ENCODE measurements at regions not wholly inside any gene's neighbourhood (a gene's known extent, or its start where the extent isn't known, plus 50 kb on each side); places are given as distances from the start of the nearest gene placed in this dataset.
"Not testable (repeated sequence)": the region's sequence is repeated elsewhere in the genome, so short reads cannot be mapped to it uniquely, and the experiment has no call there.

DNA sequence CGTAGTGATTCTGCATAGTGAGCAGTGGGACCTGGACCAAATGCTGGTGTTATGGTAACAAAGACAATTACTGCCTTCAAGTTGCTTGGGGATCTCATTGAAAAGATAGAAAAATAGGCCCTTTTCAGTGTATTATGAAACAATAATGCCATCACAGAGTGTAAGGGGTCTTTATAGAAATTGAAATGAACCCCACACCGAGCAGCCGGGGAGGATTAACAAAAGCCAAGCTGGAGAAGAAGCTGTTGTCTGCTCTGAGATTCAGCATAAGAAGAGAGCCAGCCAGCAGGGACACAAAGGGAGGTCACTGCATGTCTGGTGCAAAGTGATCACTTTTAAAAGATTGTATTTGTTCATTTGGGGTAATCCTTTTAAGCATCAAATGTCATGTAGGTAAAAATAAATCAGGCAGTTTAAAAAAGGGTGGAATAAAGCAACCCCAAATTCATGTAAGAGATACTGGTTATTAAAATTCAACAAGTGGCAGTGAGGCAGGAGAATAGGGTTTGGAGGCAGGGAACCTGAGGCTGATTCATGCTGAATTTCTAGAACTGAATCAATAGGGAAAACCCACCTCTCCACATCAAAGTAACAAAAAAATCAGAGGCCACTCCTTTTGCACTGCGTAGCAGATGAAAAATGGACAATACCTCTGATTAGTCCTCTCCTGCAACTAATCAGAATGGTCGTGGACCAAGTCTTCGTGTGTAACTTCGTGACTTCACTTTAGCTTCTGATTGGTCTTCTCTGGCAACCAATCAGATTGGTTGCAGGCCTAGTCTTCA is 1548.3 kb upstream of the SLC10A2 start:
- no peak for ATAC-seq
- ChIA-PET POLR2A (no interaction called here), CTCF (no interaction called here)
- no peak for DNase-seq
- Mint-ChIP-seq H3K36me3 (ENCODE audit: low read depth) (no peaks in the 10 kb centered on the region), H3K9me3 (ENCODE audit: insufficient read depth) (peaks cover 7% of the 10 kb centered on the region), H3K4me1 (ENCODE audit: low read depth) (no peaks in the 10 kb centered on the region), H3K4me3 (no peak overlapping the region), H3K27ac (no peak overlapping the region), H3K27me3 (ENCODE audit: low read depth) (no peaks in the 10 kb centered on the region)

DNA sequence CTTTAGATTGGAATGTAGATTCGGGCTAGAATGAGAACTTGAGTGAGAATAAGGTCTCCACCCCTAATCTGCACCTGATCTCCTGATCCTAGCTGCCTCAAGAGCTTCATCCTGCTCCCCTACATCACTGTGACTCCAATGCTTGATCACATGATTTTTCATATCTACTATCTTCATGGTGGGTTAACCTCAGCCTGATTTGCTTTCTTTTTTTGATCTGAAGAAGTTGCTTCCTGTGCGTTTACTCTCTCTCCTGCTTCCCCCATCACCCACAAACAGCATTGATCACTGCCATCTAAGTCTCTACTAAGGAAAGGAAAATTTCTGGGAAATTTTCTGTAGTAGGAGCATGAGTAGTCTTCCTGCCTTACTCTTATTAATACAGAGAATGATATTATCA is 1542.1 kb upstream of the SLC10A2 start:
- H3K9me3 Mint-ChIP-seq (ENCODE audit: insufficient read depth) = no peaks in the 10 kb centered on the region
- ChIA-PET CTCF (no interaction called here), POLR2A (no interaction called here)
- DNase-seq (no peak), ATAC-seq (no peak)
- no peaks in the 10 kb centered on the region for H3K36me3 Mint-ChIP-seq (ENCODE audit: low read depth)
- H3K4me3 Mint-ChIP-seq = no peak overlapping the region
- no peak overlapping the region for H3K27ac Mint-ChIP-seq
- H3K4me1 Mint-ChIP-seq (ENCODE audit: low read depth) = peaks cover 3% of the 10 kb centered on the region
- H3K27me3 Mint-ChIP-seq (ENCODE audit: low read depth) = peaks cover 2% of the 10 kb centered on the region

DNA sequence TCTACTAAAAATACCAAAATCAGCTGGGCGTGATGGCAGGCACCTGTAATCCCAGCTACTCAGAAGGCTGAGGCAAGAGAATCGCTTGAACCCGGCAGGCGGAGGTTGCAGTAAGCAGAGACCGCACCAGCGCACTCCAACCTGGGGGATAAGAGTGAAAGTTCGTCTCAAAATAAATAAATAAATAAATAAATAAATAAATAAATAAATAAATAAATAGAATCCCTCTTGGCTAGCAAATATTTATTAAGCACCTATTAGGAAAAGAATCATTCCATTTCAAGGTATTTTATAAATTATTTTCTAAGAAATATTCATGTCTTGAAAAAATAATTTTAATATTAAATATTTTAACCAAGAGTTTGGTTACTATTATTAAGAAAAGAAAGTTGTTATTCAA is 1539.2 kb upstream of the SLC10A2 start:
- POLR2A ChIA-PET; H3K27ac Mint-ChIP-seq; DNase-seq; H3K9me3 Mint-ChIP-seq (ENCODE audit: insufficient read depth); CTCF ChIA-PET; H3K4me3 Mint-ChIP-seq; H3K27me3 Mint-ChIP-seq (ENCODE audit: low read depth); H3K36me3 Mint-ChIP-seq (ENCODE audit: low read depth); H3K4me1 Mint-ChIP-seq (ENCODE audit: low read depth); ATAC-seq: not testable (repeated sequence)

DNA sequence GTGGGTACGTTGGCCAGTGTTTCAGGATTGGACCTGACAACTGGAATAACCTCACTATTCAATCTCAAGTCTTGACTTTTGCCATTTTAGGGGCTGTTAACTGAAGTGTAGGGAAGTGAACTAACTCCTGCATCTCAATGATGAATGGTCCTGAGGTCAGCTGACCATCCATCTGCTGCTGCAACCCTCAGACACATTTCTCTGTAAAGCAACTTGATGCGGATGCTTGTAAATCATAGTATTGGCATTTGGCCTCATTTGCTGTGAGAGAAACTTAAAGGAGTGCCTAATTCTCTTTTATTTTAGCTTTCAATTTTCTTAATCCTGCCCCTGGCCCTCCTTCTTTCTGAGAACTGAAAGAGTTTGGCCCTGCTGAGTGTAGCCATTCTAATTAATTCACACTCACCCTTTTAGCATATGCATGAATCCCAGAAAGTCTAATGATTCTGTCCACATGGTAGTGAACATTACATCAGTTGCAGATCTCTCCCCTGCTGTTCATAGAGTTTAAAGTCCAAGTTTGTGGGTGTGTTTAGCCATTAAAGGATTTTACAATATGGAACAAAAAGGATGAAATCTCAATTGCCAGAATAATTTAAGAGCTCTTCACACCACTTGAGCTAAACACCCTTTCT is 1531.4 kb upstream of the SLC10A2 start:
- Mint-ChIP-seq H3K36me3 (ENCODE audit: low read depth) (no peaks in the 10 kb centered on the region), H3K9me3 (ENCODE audit: insufficient read depth) (no peaks in the 10 kb centered on the region), H3K4me3 (no peak overlapping the region), H3K27me3 (ENCODE audit: low read depth) (no peaks in the 10 kb centered on the region), H3K27ac (no peak overlapping the region), H3K4me1 (ENCODE audit: low read depth) (no peaks in the 10 kb centered on the region)
- DNase-seq (no peak), ATAC-seq (no peak)
- POLR2A ChIA-PET = no interaction called here
- CTCF ChIA-PET = no interaction called here

DNA sequence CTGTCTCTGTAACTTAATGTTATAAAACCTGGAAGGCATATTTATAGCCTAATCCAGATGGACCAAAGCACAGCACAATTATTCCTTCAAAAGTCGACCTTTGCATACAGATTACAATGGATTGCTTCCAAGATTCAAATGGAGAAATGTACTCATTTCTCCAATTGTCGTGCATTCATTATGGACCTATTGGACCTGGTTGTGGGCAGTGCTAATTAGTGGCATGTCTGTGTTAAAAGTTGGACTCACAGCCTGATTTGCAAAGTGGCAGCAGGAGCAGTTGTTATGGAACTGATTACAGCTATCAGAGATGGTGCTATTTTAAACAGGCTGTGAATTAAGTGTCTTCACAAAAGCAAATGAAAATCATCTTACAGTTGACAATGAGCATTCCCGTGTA is 1529.3 kb upstream of the SLC10A2 start:
- no peaks in the 10 kb centered on the region for H3K4me1 Mint-ChIP-seq (ENCODE audit: low read depth)
- POLR2A ChIA-PET = no interaction called here
- H3K36me3 Mint-ChIP-seq (ENCODE audit: low read depth) = no peaks in the 10 kb centered on the region
- H3K27me3 Mint-ChIP-seq (ENCODE audit: low read depth) = no peaks in the 10 kb centered on the region
- no peak overlapping the region for H3K27ac Mint-ChIP-seq
- ATAC-seq (no peak), DNase-seq (no peak)
- CTCF ChIA-PET = no interaction called here
- H3K4me3 Mint-ChIP-seq = no peak overlapping the region
- H3K9me3 Mint-ChIP-seq (ENCODE audit: insufficient read depth) = no peaks in the 10 kb centered on the region

DNA sequence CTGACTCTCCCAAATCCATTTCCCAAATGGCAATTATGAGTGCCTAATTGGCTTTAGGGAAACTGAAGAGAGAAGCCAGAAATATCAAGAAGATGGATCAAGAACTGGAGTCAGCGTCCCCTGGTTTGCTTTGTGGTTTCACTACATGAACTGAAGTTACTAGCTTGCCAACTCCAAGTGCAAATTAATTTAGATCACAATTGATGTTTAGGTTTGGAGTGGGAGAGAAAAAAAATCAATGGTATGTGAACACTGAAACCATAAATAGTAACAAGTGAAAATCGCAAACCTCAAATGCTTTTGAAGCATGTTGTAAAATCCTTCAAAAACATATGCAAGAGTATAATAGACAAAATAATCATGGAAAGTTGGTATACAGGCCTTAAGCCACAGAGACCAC is 1528.6 kb upstream of the SLC10A2 start:
- Mint-ChIP-seq H3K4me1 (ENCODE audit: low read depth) (no peaks in the 10 kb centered on the region), H3K4me3 (no peak overlapping the region), H3K9me3 (ENCODE audit: insufficient read depth) (no peaks in the 10 kb centered on the region), H3K27ac (no peak overlapping the region), H3K27me3 (ENCODE audit: low read depth) (no peaks in the 10 kb centered on the region), H3K36me3 (ENCODE audit: low read depth) (no peaks in the 10 kb centered on the region)
- ATAC-seq = no peak
- CTCF ChIA-PET = no interaction called here
- no peak for DNase-seq
- POLR2A ChIA-PET = no interaction called here

DNA sequence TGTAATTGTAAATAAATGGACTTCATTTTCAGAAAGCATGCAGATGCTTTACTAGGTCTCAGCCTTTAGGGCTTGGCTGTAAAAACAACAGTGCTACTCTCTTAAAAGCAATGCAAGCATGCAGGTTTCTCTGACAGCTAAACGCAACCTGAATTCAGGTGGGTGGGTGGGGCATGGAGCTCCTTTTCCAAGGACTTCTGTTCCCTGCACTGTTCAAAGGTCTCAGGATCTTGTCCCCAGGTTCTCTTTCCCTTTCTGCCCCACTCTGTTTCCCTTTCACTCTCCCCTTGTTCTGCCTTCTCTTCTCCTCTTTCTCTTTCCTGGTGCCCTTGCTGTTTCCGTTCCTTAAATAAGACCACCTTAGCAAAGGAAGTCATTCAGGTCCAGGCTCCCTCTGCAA is 1527.5 kb upstream of the SLC10A2 start:
- Mint-ChIP-seq H3K9me3 (ENCODE audit: insufficient read depth) (no peaks in the 10 kb centered on the region), H3K4me3 (no peak overlapping the region), H3K27me3 (ENCODE audit: low read depth) (no peaks in the 10 kb centered on the region), H3K4me1 (ENCODE audit: low read depth) (no peaks in the 10 kb centered on the region), H3K36me3 (ENCODE audit: low read depth) (no peaks in the 10 kb centered on the region), H3K27ac (no peak overlapping the region)
- ChIA-PET CTCF (no interaction called here), POLR2A (no interaction called here)
- ATAC-seq = no peak
- no peak for DNase-seq

DNA sequence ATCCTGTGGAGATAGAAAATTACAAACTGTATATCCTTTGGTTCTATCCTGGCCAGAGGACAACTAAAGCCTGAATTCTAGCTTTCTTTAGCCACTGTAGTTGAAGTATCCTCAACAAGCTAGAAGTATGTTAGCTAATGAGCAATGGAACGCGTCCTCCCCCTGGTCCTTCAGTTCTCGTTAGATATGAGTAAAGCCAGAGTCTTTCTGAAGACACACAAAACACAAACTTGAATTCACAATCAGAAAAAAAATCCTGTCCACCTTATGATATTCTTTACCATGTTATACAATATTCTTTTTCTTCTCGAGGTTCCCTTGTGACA is 1527.0 kb upstream of the SLC10A2 start:
- H3K27ac Mint-ChIP-seq = no peak overlapping the region
- CTCF ChIA-PET = no interaction called here
- DNase-seq = no peak
- no peaks in the 10 kb centered on the region for H3K36me3 Mint-ChIP-seq (ENCODE audit: low read depth)
- POLR2A ChIA-PET = no interaction called here
- H3K4me1 Mint-ChIP-seq (ENCODE audit: low read depth) = no peaks in the 10 kb centered on the region
- no peaks in the 10 kb centered on the region for H3K9me3 Mint-ChIP-seq (ENCODE audit: insufficient read depth)
- H3K27me3 Mint-ChIP-seq (ENCODE audit: low read depth) = no peaks in the 10 kb centered on the region
- no peak overlapping the region for H3K4me3 Mint-ChIP-seq
- ATAC-seq = no peak

DNA sequence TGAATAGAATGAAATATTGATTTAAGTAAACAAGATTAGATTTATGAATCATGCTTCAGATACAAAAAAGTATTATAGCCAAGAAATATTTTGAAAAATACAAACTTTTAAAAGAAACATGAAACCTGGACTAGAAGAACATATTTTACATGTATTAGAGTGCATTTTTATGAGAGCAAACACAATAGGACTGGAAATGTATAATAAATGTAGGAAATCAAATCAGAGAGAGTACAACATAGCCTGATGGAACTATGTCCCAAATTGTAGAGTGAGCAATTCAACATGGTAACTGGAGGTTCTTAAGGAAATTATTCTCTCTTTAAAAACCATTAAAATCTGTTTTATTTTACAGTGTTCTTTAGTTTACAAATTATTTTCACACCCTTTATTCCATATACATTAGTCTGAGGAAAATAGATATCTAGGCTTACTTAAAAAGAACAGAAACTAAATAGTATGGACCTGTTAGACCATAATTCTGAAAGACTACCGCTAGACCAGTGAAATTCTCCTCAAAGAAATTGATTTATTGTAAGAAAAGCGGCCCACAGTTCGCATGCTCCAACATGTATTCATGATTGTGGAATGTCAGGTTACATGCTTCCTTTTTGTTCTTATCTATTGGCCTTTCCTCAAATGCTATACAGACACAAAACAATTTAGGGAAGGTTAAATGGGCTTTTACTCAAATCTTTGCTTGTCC is 1526.5 kb upstream of the SLC10A2 start:
- H3K4me3 Mint-ChIP-seq = no peak overlapping the region
- no peaks in the 10 kb centered on the region for H3K9me3 Mint-ChIP-seq (ENCODE audit: insufficient read depth)
- no peaks in the 10 kb centered on the region for H3K27me3 Mint-ChIP-seq (ENCODE audit: low read depth)
- no peak for ATAC-seq
- H3K36me3 Mint-ChIP-seq (ENCODE audit: low read depth) = no peaks in the 10 kb centered on the region
- no peak overlapping the region for H3K27ac Mint-ChIP-seq
- H3K4me1 Mint-ChIP-seq (ENCODE audit: low read depth) = no peaks in the 10 kb centered on the region
- DNase-seq = no peak
- POLR2A ChIA-PET = no interaction called here
- CTCF ChIA-PET = no interaction called here

DNA sequence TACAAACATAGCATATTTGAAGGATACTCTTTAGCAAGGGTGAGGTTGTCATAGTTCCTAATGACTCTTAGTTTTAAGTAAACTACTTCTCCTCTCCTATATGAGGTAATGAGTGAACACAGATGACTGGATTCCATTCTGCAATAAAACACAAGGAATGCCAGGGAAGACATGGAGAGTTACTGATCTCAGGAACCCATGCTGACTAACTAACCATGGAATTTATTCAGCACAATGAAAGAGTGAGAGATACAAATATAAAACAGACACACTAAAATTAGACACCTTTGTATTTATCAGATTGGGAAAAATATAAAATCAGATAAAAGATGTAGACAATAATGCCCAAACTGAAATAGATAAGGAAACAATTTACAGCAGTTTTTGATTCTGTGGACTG is 1525.9 kb upstream of the SLC10A2 start:
- Mint-ChIP-seq H3K36me3 (ENCODE audit: low read depth) (no peaks in the 10 kb centered on the region), H3K27me3 (ENCODE audit: low read depth) (no peaks in the 10 kb centered on the region), H3K27ac (no peak overlapping the region), H3K4me1 (ENCODE audit: low read depth) (no peaks in the 10 kb centered on the region), H3K9me3 (ENCODE audit: insufficient read depth) (no peaks in the 10 kb centered on the region), H3K4me3 (no peak overlapping the region)
- no peak for ATAC-seq
- CTCF ChIA-PET = no interaction called here
- DNase-seq = no peak
- POLR2A ChIA-PET = no interaction called here

DNA sequence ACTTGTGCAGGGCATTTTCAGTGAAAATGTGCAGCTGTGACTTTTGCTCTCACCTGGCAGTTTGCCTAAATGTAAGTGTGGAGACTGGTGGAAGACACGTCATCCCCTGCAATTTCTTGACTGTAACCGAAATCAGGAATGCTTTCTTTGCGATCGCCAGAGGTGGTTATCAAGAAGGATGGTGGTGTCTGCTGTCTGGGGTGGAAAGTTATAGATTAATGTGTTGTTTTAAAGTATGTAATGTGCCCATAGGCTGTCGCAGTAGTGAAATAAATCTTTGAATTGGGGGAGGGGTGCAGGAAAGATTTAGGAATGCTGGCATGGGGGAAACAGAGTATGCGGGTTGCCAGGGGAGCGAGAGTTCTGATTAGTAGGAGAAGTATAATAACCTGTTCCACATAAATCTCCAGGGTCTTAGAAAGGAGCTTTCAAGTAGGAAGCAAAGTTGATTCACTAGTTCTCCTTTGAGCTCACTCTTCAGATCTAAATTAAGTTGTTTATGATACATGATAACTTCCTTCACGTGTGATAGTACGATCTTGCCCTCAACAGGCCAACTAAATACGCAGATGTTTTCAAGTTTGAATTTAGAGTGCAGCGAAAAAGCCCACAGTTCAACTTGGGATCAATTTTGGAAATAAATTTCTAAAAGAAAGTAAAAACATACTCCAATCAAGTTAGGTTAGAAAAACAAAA is 1520.0 kb upstream of the SLC10A2 start:
- Mint-ChIP-seq H3K36me3 (ENCODE audit: low read depth) (no peaks in the 10 kb centered on the region), H3K4me3 (no peak overlapping the region), H3K27me3 (ENCODE audit: low read depth) (no peaks in the 10 kb centered on the region), H3K9me3 (ENCODE audit: insufficient read depth) (no peaks in the 10 kb centered on the region), H3K27ac (no peak overlapping the region), H3K4me1 (ENCODE audit: low read depth) (no peaks in the 10 kb centered on the region)
- ATAC-seq (no peak), DNase-seq (no peak)
- CTCF ChIA-PET = no interaction called here
- POLR2A ChIA-PET = no interaction called here

DNA sequence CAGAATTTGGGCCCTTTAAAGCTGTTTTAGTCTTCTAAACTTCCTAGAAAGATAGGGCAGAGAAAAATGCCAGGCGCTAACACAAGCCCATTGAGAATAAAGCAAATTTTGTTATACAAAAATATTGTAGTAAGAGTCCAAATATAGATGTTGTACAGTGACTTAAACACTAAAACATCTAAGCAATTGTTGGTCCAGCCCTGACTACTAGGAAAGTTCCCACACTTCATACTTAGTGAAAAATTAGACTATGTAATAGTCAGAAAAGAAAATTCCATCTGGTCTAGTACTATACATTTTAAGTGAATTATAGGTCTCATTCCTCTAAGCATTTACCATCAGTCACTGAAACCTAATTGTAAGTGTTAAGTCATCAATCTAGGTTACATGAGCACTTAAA is 1518.3 kb upstream of the SLC10A2 start:
- no peak overlapping the region for H3K4me3 Mint-ChIP-seq
- no peak for ATAC-seq
- H3K4me1 Mint-ChIP-seq (ENCODE audit: low read depth) = no peaks in the 10 kb centered on the region

More for the DNA sequence above, 1518.3 kb upstream of the SLC10A2 start:
- Mint-ChIP-seq H3K36me3 (ENCODE audit: low read depth) (no peaks in the 10 kb centered on the region), H3K9me3 (ENCODE audit: insufficient read depth) (no peaks in the 10 kb centered on the region), H3K27ac (no peak overlapping the region), H3K27me3 (ENCODE audit: low read depth) (no peaks in the 10 kb centered on the region)
- CTCF ChIA-PET = no interaction called here
- POLR2A ChIA-PET = no interaction called here
- DNase-seq = no peak
